ENCODE measurements at regions not wholly inside any gene's neighbourhood (a gene's known extent, or its start where the extent isn't known, plus 50 kb on each side); places are given as distances from the start of the nearest gene placed in this dataset.

GRCh38 chrX:55816023-55816422, 98.5 kb downstream of the RRAGB start:
- WGBS (ENCODE audit: insufficient coverage), result 67% methylated on average over 1 of the region's 2 CpGs
- Histone ChIP-seq H3K4me2 (replicated peaks; ENCODE audit: low read depth, low read length, poor library complexity, severe bottlenecking) (no peak overlapping the region), H3K9me3 (ENCODE audit: control extremely low read depth in 1 of 3, control insufficient read depth in 2 of 3, insufficient read depth in 1 of 3, low read length in 2 of 3) (peaks cover 0 to 23% (median 0%) of the 10 kb centered on the region in 3 donors), H4K20me1 (ENCODE audit: control insufficient read depth, insufficient read depth, low read length, poor library complexity, severe bottlenecking) (no peaks in the 10 kb centered on the region), H3K27ac (ENCODE audit: low read length in 2 of 2) (no peak overlapping the region), H3K4me1 (ENCODE audit: control insufficient read depth in 2 of 2, insufficient read depth in 2 of 2, low read length in 2 of 2) (no peaks in the 10 kb centered on the region), H3K4me3 (ENCODE audit: control extremely low read depth in 1 of 5, extremely low read depth in 1 of 5, insufficient read depth in 1 of 5, low read depth in 2 of 5, low read length in 4 of 5) (no peak overlapping the region), H3K9ac (ENCODE audit: low read length) (no peak overlapping the region), H3K36me3 (replicated peaks in 1 of 2; ENCODE audit: control extremely low read depth in 1 of 2, control insufficient read depth in 1 of 2, extremely low read depth in 1 of 2, insufficient read depth in 2 of 2, low read length in 1 of 2) (no peaks in the 10 kb centered on the region), H3K27me3 (replicated peaks in 1 of 4; ENCODE audit: control extremely low read depth in 1 of 4, control insufficient read depth in 3 of 4, insufficient read depth in 4 of 4, low read length in 3 of 4) (no peaks in the 10 kb centered on the region), H3K79me2 (ENCODE audit: control insufficient read depth, insufficient read depth, low read length) (no peaks in the 10 kb centered on the region), H2AFZ (ENCODE audit: insufficient read depth, low read depth, low read length, poor library complexity, severe bottlenecking) (no peak overlapping the region)
- DNase-seq (no peak), ATAC-seq (ENCODE audit: low read depth) (no peak)
- ChIA-PET POLR2A (no interaction called here), CTCF (no interaction called here)
- Mint-ChIP-seq H3K9me3 (ENCODE audit: insufficient read depth) (no peaks in the 10 kb centered on the region), H3K27me3 (no peaks in the 10 kb centered on the region), H3K4me1 (peaks cover 4% of the 10 kb centered on the region), H3K4me3 (no peak overlapping the region), H3K27ac (no peak overlapping the region)
- TF ChIP-seq EZH2 (IDR thresholded peaks at IDR 0.05; ENCODE audit: borderline replicate concordance, insufficient read depth, low read depth, low read length, poor library complexity, severe bottlenecking), result no peak
- TF ChIP-seq CTCF (IDR thresholded peaks at IDR 0.05), result no peak
- intact Hi-C loops (cut with micrococcal nuclease), result no loop called here

GRCh38 chrX:55818673-55819375, 101.3 kb downstream of the RRAGB start:
- ATAC-seq (ENCODE audit: low read depth) (no peak), DNase-seq (no peak)
- Histone ChIP-seq H3K4me3 (ENCODE audit: control extremely low read depth in 1 of 5, extremely low read depth in 1 of 5, insufficient read depth in 1 of 5, low read depth in 2 of 5, low read length in 4 of 5) (no peak overlapping the region), H3K4me2 (replicated peaks; ENCODE audit: low read depth, low read length, poor library complexity, severe bottlenecking) (no peak overlapping the region), H3K9ac (ENCODE audit: low read length) (no peak overlapping the region), H3K27ac (ENCODE audit: low read length in 2 of 2) (no peak overlapping the region), H3K9me3 (ENCODE audit: control extremely low read depth in 1 of 3, control insufficient read depth in 2 of 3, insufficient read depth in 1 of 3, low read length in 2 of 3) (peaks cover 0 to 7% (median 0%) of the 10 kb centered on the region in 3 donors), H2AFZ (ENCODE audit: insufficient read depth, low read depth, low read length, poor library complexity, severe bottlenecking) (no peak overlapping the region), H4K20me1 (ENCODE audit: control insufficient read depth, insufficient read depth, low read length, poor library complexity, severe bottlenecking) (no peaks in the 10 kb centered on the region), H3K4me1 (ENCODE audit: control insufficient read depth in 2 of 2, insufficient read depth in 2 of 2, low read length in 2 of 2) (no peaks in the 10 kb centered on the region), H3K79me2 (ENCODE audit: control insufficient read depth, insufficient read depth, low read length) (no peaks in the 10 kb centered on the region), H3K27me3 (replicated peaks in 1 of 4; ENCODE audit: control extremely low read depth in 1 of 4, control insufficient read depth in 3 of 4, insufficient read depth in 4 of 4, low read length in 3 of 4) (no peaks in the 10 kb centered on the region), H3K36me3 (replicated peaks in 1 of 2; ENCODE audit: control extremely low read depth in 1 of 2, control insufficient read depth in 1 of 2, extremely low read depth in 1 of 2, insufficient read depth in 2 of 2, low read length in 1 of 2) (no peaks in the 10 kb centered on the region)
- H3K4me3 Mint-ChIP-seq, result no peak overlapping the region
- 100% methylated on average over 2 of the region's 3 CpGs for WGBS (ENCODE audit: insufficient coverage)
- ChIA-PET CTCF (no interaction called here), POLR2A (no interaction called here)
- H3K9me3 Mint-ChIP-seq (ENCODE audit: insufficient read depth), result peaks cover 2% of the 10 kb centered on the region
- H3K4me1 Mint-ChIP-seq, result peaks cover 4% of the 10 kb centered on the region
- intact Hi-C loops (cut with micrococcal nuclease), result no loop called here
- no peaks in the 10 kb centered on the region for H3K27me3 Mint-ChIP-seq
- TF ChIP-seq EZH2 (IDR thresholded peaks at IDR 0.05; ENCODE audit: borderline replicate concordance, insufficient read depth, low read depth, low read length, poor library complexity, severe bottlenecking) (no peak), CTCF (IDR thresholded peaks at IDR 0.05) (no peak)
- H3K27ac Mint-ChIP-seq, result no peak overlapping the region

Measured in B cell (primary cell).